Tibial nerve (tissue), 4 donors: ENCODE measurements at regions not wholly inside any gene's neighbourhood (a gene's known extent, or its start where the extent isn't known, plus 50 kb on each side); places are given as distances from the start of the nearest gene placed in this dataset.

ENCODE experiments used
- DNase-seq, 2 donors: peaks; one replicate each; pipeline ENCODE4 v3.0.0-alpha.2; 2019; ENCODE audit warnings: low spot score in 2 of 2
- H3K27ac ChIP-seq, 4 donors: fragments of 200-600 bp; sonication (generic) in 3 of 4; one replicate each; pipeline ENCODE4 v1.5.1; 2017 to 2019; ENCODE audit warnings: mild to moderate bottlenecking in 1 of 4
- H3K27me3 ChIP-seq, 2 donors: fragments of 200-600 bp; sonication (generic) in 1 of 2; one replicate each; pipeline versions ENCODE4 v1.5.1 to v1.6.0; 2017 to 2019
- H3K36me3 ChIP-seq, 3 donors: fragments of 200-600 bp; sonication (generic); one replicate each; pipeline ENCODE4 v1.5.1; 2018 to 2019
- H3K4me1 ChIP-seq, 4 donors: fragments of 200-600 bp; sonication (generic) in 3 of 4; one replicate each; pipeline ENCODE4 v1.5.1; 2017 to 2019
- H3K4me3 ChIP-seq, 4 donors: fragments of 200-600 bp; sonication (generic) in 3 of 4; one replicate each; pipeline ENCODE4 v1.5.1; 2017 to 2019; ENCODE audit warnings: mild to moderate bottlenecking in 1 of 4, moderate library complexity in 1 of 4
- H3K9me3 ChIP-seq, 4 donors: fragments of 200-600 bp; sonication (generic) in 3 of 4; one replicate each; pipeline ENCODE4 v1.5.1; 2017 to 2019
- CTCF ChIP-seq, 5 experiments: fragments of 200-600 bp in 3 of 5; fragments of 450-650 bp in 2 of 5; sonication (generic) in 3 of 5; IDR thresholded peaks; one replicate each; pipeline ENCODE4 v1.5.1; 2016 to 2019; ENCODE audit warnings: antibody characterized with exemption in 5 of 5, mild to moderate bottlenecking in 3 of 5, moderate library complexity in 2 of 5
- EP300 ChIP-seq, 2 donors: sonication (generic); formaldehyde crosslinking; IDR thresholded peaks; one replicate each; pipeline ENCODE4 v1.6.1; 2017; ENCODE audit warnings: antibody characterized with exemption in 2 of 2, mild to moderate bottlenecking in 1 of 2
- POLR2A ChIP-seq, 2 donors: fragments of 450-650 bp; IDR thresholded peaks; one replicate each; pipeline ENCODE4 v1.6.1; 2017; ENCODE audit warnings: antibody characterized with exemption in 2 of 2, mild to moderate bottlenecking in 2 of 2, moderate library complexity in 2 of 2
- WGBS, 2 donors: methylation state at CpG; one replicate each; pipeline ENCODE4 v1.1.5; 2018; 5-methylcytosine and 5-hydroxymethylcytosine counted together

GRCh38 chr7:85771516-85771915 lies 584.7 kb upstream of the SEMA3D start:
- DNase-seq, result no peak
- Histone ChIP-seq H3K27me3 (no peaks in the 10 kb centered on the region), H3K4me3 (no peak overlapping the region), H3K4me1 (peaks cover 0 to 20% (median 0%) of the 10 kb centered on the region in 4 donors), H3K36me3 (no peaks in the 10 kb centered on the region), H3K27ac (no peak overlapping the region), H3K9me3 (peaks cover 0 to 5% (median 0%) of the 10 kb centered on the region in 4 donors)
- WGBS, 2 donors, result 85% methylated on average over 3 of the region's 3 CpGs
- no peak for TF ChIP-seq POLR2A (IDR thresholded peaks at IDR 0.05)
- no peak for TF ChIP-seq CTCF (IDR thresholded peaks at IDR 0.05)
- no peak for TF ChIP-seq EP300 (IDR thresholded peaks at IDR 0.05)

DNA sequence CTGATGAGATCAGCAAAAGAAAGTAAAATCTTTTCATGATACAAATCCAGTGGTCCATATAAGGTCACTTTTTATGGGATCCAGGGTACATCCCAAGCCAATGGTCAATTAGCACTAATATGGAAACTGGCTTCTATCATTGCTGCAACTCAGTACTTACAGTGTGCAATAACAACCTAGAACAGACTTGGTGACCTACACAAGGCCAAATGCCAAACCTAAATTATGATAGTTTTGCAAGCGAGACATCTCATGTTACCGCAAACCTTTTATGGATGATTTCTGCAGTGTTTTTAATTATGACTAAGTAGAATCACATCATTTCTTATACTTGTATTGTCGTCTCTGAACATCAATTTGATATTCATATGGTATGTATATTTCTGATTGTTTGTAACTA lies 583.5 kb upstream of the SEMA3D start:
- no peak for DNase-seq

GRCh38 chr7:85765698-85766298 lies 578.9 kb upstream of the SEMA3D start:
- no peaks in the 10 kb centered on the region for H3K27me3 ChIP-seq
- TF ChIP-seq EP300 (IDR thresholded peaks at IDR 0.05), result no peak
- no peak for TF ChIP-seq CTCF (IDR thresholded peaks at IDR 0.05)
- no peak for TF ChIP-seq POLR2A (IDR thresholded peaks at IDR 0.05)
- H3K36me3 ChIP-seq, result no peaks in the 10 kb centered on the region
- peaks cover 0 to 5% (median 0%) of the 10 kb centered on the region in 4 donors for H3K9me3 ChIP-seq
- DNase-seq, result no peak
- no peaks in the 10 kb centered on the region for H3K4me1 ChIP-seq
- no peak overlapping the region for H3K27ac ChIP-seq
- 52 to 59% methylated on average over 11 of the region's 11 CpGs for WGBS, 2 donors
- no peak overlapping the region for H3K4me3 ChIP-seq

More for the DNA sequence above, 583.5 kb upstream of the SEMA3D start:
- H3K4me1 ChIP-seq, result peaks cover 0 to 8% (median 0%) of the 10 kb centered on the region in 4 donors
- no peak overlapping the region for H3K4me3 ChIP-seq
- peaks cover 0 to 5% (median 0%) of the 10 kb centered on the region in 4 donors for H3K9me3 ChIP-seq
- 85 to 90% methylated on average over 3 of the region's 3 CpGs for WGBS, 2 donors
- TF ChIP-seq CTCF (IDR thresholded peaks at IDR 0.05) (no peak), EP300 (IDR thresholded peaks at IDR 0.05) (no peak), POLR2A (IDR thresholded peaks at IDR 0.05) (no peak)
- H3K36me3 ChIP-seq, result no peaks in the 10 kb centered on the region
- no peak overlapping the region for H3K27ac ChIP-seq
- H3K27me3 ChIP-seq, result no peaks in the 10 kb centered on the region

DNA sequence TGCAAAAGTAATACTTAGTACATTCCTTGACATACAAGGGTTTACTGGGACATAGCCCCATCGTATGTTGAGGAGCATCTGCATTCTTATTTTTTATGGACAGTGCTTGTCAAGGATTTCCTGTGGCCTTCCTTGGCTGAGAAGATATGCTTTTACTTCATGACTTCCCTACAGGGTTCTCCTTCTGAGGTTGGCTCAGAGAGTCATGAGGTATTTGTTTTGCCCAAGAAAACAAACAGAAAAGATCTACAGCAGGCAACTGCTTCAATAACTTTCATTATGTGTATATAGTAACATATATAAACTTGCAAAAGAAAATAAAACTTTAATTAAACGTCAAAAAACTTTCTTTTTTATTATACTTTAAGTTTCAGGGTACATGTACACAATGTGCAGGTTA lies 577.2 kb upstream of the SEMA3D start:
- peaks cover 0 to 5% (median 0%) of the 10 kb centered on the region in 4 donors for H3K9me3 ChIP-seq
- no peak for DNase-seq
- no peak for TF ChIP-seq EP300 (IDR thresholded peaks at IDR 0.05)
- TF ChIP-seq POLR2A (IDR thresholded peaks at IDR 0.05), result no peak
- TF ChIP-seq CTCF (IDR thresholded peaks at IDR 0.05), result no peak
- no peaks in the 10 kb centered on the region for H3K27me3 ChIP-seq
- H3K4me1 ChIP-seq, result no peaks in the 10 kb centered on the region
- WGBS, 2 donors, result 42 to 51% methylated on average over 2 of the region's 2 CpGs
- H3K36me3 ChIP-seq, result no peaks in the 10 kb centered on the region
- H3K27ac ChIP-seq, result no peak overlapping the region
- H3K4me3 ChIP-seq, result no peak overlapping the region

- WGBS, 2 donors, result 84 to 100% methylated on average over 1 of the region's 1 CpG
- Histone ChIP-seq H3K9me3 (peaks cover 0 to 11% (median 0%) of the 10 kb centered on the region in 4 donors), H3K4me3 (no peak overlapping the region), H3K27ac (no peak overlapping the region), H3K4me1 (no peaks in the 10 kb centered on the region), H3K27me3 (no peaks in the 10 kb centered on the region), H3K36me3 (no peaks in the 10 kb centered on the region)
- DNase-seq, result no peak
- TF ChIP-seq EP300 (IDR thresholded peaks at IDR 0.05) (no peak), POLR2A (IDR thresholded peaks at IDR 0.05) (no peak), CTCF (IDR thresholded peaks at IDR 0.05) (no peak)
These were observed 570.5 kb upstream of the SEMA3D start for GRCh38 chr7:85757348-85757747.
